H1 (cell line): ENCODE measurements at regions not wholly inside any gene's neighbourhood (a gene's known extent, or its start where the extent isn't known, plus 50 kb on each side); places are given as distances from the start of the nearest gene placed in this dataset.

Experiments
- RAD21 ChIP-seq, 2 experiments: IDR thresholded peaks in 1 of 2; conservative IDR thresholded peaks in 1 of 2; 2 replicates each; pipeline ENCODE4 v1.6.1; 2011; ENCODE audit warnings: low read depth in 2 of 2, low read length in 2 of 2, improper control_type of control experiment in 1 of 2, inconsistent platforms in 1 of 2, mild to moderate bottlenecking in 1 of 2, moderate library complexity in 1 of 2

- TF ChIP-seq RAD21 (IDR thresholded peaks at IDR 0.05 in 1 of 2, conservative IDR thresholded peaks at IDR 0.05 in 1 of 2; ENCODE audit: low read depth in 2 of 2, low read length in 2 of 2): peak; percentile 86
Measured at GRCh38 chr17:69607162-69607834, 192.8 kb downstream of the MAP2K6 start (continued).
